HepG2 (cell line): ENCODE measurements at regions not wholly inside any gene's neighbourhood (a gene's known extent, or its start where the extent isn't known, plus 50 kb on each side); places are given as distances from the start of the nearest gene placed in this dataset.

ENCODE experiments used
- ATAC-seq: fragments of 200-7000 bp; cut with Tn5 transposase; 3 replicates; pipeline ENCODE4 v1.9.1; 2020; ENCODE audit warnings: mild to moderate bottlenecking, moderate library complexity
- BruUV-seq: library from RNA; stranded (reverse); fragments of 400-500 nt; replicated peaks from 2 replicates; lab custom pipeline; 2021; lab: Mats Ljungman, UMichigan
- CTCF ChIA-PET: fragments of 300-600 bp; formaldehyde crosslinking; extraction: SDS; loops from one replicate; lab custom pipeline; 2021; ENCODE audit warnings: low total read pairs, inconsistent platforms, low intra/inter-chr PET ratio; lab: Yijun Ruan, JAX
- POLR2A ChIA-PET: fragments of 350-600 bp; sonication (Branson Sonifier 250); formaldehyde crosslinking; loops from one replicate; lab custom pipeline; 2020; ENCODE audit warnings: antibody characterized with exemption, inconsistent platforms; lab: Yijun Ruan, JAX
- DNase-seq: peaks from one replicate; pipeline ENCODE4 v3.0.0-alpha.2; 2015; ENCODE audit warnings: low spot score
- FAIRE-seq: peaks from 3 replicates; lab custom pipeline; 2011; peaks lifted over from hg19 to GRCh38; lab: Jason Lieb, UNC
- H2AFZ ChIP-seq: one replicate; pipeline ENCODE4 v1.6.1; 2011; ENCODE audit warnings: low read length, inconsistent platforms
- H3K27ac ChIP-seq: fragments of 300-600 bp; 3 replicates; pipeline ENCODE4 v1.8.0; 2011; ENCODE audit warnings: mixed run types, mild to moderate bottlenecking, mixed read lengths, low read length, inconsistent platforms; ENCODE audit not compliant: insufficient read depth; ENCODE audit errors: extremely low read length
- H3K27me3 ChIP-seq, 2 experiments: fragments of 200-600 bp in 1 of 2; 2 replicates in 1 of 2; 3 replicates in 1 of 2; pipeline versions ENCODE4 v1.6.0 to v1.8.0; 2011; ENCODE audit warnings: low read length in 2 of 2, mild to moderate bottlenecking in 2 of 2, moderate library complexity in 2 of 2, inconsistent platforms in 1 of 2; ENCODE audit not compliant: insufficient read depth in 2 of 2, control insufficient read depth in 1 of 2
- H3K36me3 ChIP-seq, 2 experiments: fragments of 200-600 bp in 1 of 2; replicated peaks in 1 of 2; 2 replicates in 1 of 2; 3 replicates in 1 of 2; pipeline versions ENCODE4 v1.5.1 to v1.8.0; 2011; ENCODE audit warnings: low read length in 2 of 2, inconsistent platforms in 1 of 2; ENCODE audit not compliant: insufficient read depth in 2 of 2, control insufficient read depth in 1 of 2
- H3K4me1 ChIP-seq: 2 replicates; pipeline ENCODE4 v1.5.1; 2012; ENCODE audit warnings: low read length, inconsistent platforms; ENCODE audit not compliant: insufficient read depth
- H3K4me2 ChIP-seq: 2 replicates; pipeline ENCODE4 v1.6.0; 2011; ENCODE audit warnings: low read depth, low read length, inconsistent platforms
- H3K4me3 ChIP-seq, 3 experiments: fragments of 200-600 bp in 1 of 3; sonication (generic), shearing (Covaris generic) in 1 of 3; replicated peaks in 1 of 3; 2 replicates each; pipeline ENCODE4 v1.5.1; 2011 to 2016; ENCODE audit warnings: low read length in 3 of 3, inconsistent platforms in 2 of 3, low read depth in 2 of 3, mild to moderate bottlenecking in 2 of 3, control low read depth in 1 of 3, mixed read lengths in 1 of 3; ENCODE audit not compliant: insufficient read depth in 1 of 3
- H3K79me2 ChIP-seq: one replicate; pipeline ENCODE4 v1.6.1; 2011; ENCODE audit warnings: low read length, inconsistent platforms; ENCODE audit not compliant: insufficient read depth
- H3K9ac ChIP-seq: 2 replicates; pipeline ENCODE4 v1.6.0; 2011; ENCODE audit warnings: mild to moderate bottlenecking, low read depth, low read length, inconsistent platforms; ENCODE audit not compliant: insufficient read depth
- H3K9me3 ChIP-seq: 2 replicates; pipeline ENCODE4 v1.5.1; 2012; ENCODE audit warnings: mild to moderate bottlenecking, low read length
- H4K20me1 ChIP-seq: 2 replicates; pipeline ENCODE4 v1.6.0; 2011; ENCODE audit warnings: inconsistent platforms, mild to moderate bottlenecking, low read length, moderate library complexity; ENCODE audit not compliant: insufficient read depth
- KAT7 ChIP-seq: IDR thresholded peaks from 2 replicates; pipeline ENCODE4 v1.6.1; 2018; ENCODE audit warnings: borderline replicate concordance, missing compliant biosample characterization
- MAZ ChIP-seq, 2 experiments: sonication (generic) in 1 of 2; formaldehyde crosslinking in 1 of 2; IDR thresholded peaks; 2 replicates each; pipeline versions ENCODE4 v1.5.0 to v1.6.1; 2012 to 2020; ENCODE audit warnings: low read depth in 2 of 2, mild to moderate bottlenecking in 2 of 2, borderline replicate concordance in 1 of 2, improper control_type of control experiment in 1 of 2, low read length in 1 of 2, missing genetic modification reagents in 1 of 2, moderate library complexity in 1 of 2
- PRPF4 ChIP-seq: fragments of 200-400 bp; formaldehyde crosslinking; IDR thresholded peaks from 2 replicates; pipeline ENCODE4 v1.6.1; 2016; ENCODE audit warnings: low read length, low read depth; ENCODE audit not compliant: poor library complexity, severe bottlenecking
- WGBS: methylation state at CpG from one replicate; pipeline ENCODE4 v1.1.6; 2017; ENCODE audit warnings: low lambda C conversion rate; 5-methylcytosine and 5-hydroxymethylcytosine counted together
- in situ Hi-C: cut with HindIII; loops from 2 replicates; pipeline ENCODE4 v1.10.0; 2017; ENCODE audit warnings: low pct_unique_long_range_greater_than_20kb; ENCODE audit not compliant: extremely low pct_ligation_motif_present
- intact Hi-C: fragments of 100-400 bp; cut with micrococcal nuclease; formaldehyde crosslinking; loops from one replicate; pipeline ENCODE4 v1.10.0; 2022; ENCODE audit not compliant: unreplicated experiment
- TF ChIP-seq, protein P1 (sequence below): sonication (generic); formaldehyde crosslinking; IDR thresholded peaks from 2 replicates; pipeline ENCODE4 v1.8.0; 2022; ENCODE audit warnings: missing genetic modification reagents, mild to moderate bottlenecking, borderline replicate concordance
- TF ChIP-seq, protein P2 (sequence below): IDR thresholded peaks from 2 replicates; pipeline ENCODE4 v1.6.1; 2016; ENCODE audit warnings: mild to moderate bottlenecking
- TF ChIP-seq, protein P3 (sequence below): sonication (generic); formaldehyde crosslinking; IDR thresholded peaks from 2 replicates; pipeline ENCODE4 v1.4.0; 2020; ENCODE audit warnings: mild to moderate bottlenecking, missing genetic modification reagents

DNA sequence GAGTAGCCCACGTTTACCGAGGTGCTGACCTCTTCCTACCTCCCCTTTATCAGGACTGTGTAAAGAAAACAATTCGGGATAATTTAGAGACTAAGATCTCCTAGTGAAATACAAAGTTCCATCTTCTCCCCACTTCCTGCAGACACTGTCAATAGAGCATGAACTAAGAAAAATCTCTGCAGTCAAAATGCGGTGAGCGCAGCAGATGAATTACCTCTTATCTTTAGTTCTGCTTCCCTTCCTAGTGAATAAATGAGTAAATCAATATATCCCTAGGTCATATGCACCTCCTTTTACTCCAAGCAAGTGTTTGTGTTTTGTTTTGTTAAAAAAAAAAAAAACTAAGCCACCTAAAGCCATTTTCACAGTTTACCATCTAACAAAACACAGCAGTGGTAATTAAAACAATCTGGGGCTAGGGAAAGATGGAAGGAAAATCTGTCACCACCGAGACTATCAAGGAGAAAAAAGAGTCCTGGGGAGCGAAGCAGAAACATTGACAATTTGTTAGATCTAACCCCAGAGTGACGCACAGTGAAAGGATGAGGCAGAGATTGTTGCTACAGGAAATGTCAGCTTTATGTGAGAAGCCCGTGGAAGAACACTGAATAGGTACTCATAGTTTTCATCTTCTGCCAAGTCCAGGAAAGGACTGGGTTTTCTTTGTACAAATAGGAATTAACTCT is 159.4 kb upstream of the SPTLC3 start:
- H4K20me1 ChIP-seq, result no peaks in the 10 kb centered on the region
- ChIA-PET CTCF (no interaction called here), POLR2A (no interaction called here)
- in situ Hi-C loops, result no loop called here
- no peak for DNase-seq
- no peak overlapping the region for H3K27ac ChIP-seq
- H3K4me1 ChIP-seq, result no peaks in the 10 kb centered on the region
- intact Hi-C loops, result no loop called here
- BruUV-seq, result no TSS peak
- no peak for ATAC-seq
- no peak for TF ChIP-seq KAT7
- TF ChIP-seq, protein P1, sequence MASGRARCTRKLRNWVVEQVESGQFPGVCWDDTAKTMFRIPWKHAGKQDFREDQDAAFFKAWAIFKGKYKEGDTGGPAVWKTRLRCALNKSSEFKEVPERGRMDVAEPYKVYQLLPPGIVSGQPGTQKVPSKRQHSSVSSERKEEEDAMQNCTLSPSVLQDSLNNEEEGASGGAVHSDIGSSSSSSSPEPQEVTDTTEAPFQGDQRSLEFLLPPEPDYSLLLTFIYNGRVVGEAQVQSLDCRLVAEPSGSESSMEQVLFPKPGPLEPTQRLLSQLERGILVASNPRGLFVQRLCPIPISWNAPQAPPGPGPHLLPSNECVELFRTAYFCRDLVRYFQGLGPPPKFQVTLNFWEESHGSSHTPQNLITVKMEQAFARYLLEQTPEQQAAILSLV (CRISPR knock-in tag), result no peak
- TF ChIP-seq, protein P2, sequence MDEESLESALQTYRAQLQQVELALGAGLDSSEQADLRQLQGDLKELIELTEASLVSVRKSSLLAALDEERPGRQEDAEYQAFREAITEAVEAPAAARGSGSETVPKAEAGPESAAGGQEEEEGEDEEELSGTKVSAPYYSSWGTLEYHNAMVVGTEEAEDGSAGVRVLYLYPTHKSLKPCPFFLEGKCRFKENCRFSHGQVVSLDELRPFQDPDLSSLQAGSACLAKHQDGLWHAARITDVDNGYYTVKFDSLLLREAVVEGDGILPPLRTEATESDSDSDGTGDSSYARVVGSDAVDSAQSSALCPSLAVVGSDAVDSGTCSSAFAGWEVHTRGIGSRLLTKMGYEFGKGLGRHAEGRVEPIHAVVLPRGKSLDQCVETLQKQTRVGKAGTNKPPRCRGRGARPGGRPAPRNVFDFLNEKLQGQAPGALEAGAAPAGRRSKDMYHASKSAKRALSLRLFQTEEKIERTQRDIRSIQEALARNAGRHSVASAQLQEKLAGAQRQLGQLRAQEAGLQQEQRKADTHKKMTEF (CRISPR knock-in tag), result no peak
- TF ChIP-seq, protein P3, sequence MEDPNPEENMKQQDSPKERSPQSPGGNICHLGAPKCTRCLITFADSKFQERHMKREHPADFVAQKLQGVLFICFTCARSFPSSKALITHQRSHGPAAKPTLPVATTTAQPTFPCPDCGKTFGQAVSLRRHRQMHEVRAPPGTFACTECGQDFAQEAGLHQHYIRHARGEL, result no peak
- TF ChIP-seq MAZ (IDR thresholded peaks at IDR 0.05; ENCODE audit: borderline replicate concordance, low read depth, low read length), result no peak
- no peak for TF ChIP-seq MAZ (CRISPR knock-in tag; IDR thresholded peaks at IDR 0.05; ENCODE audit: low read depth)
- TF ChIP-seq PRPF4, result no peak
- no peaks in the 10 kb centered on the region for H3K79me2 ChIP-seq
- no peaks in the 10 kb centered on the region for H3K27me3 ChIP-seq
- no peak overlapping the region for H3K4me2 ChIP-seq
- no peak overlapping the region for H3K4me3 ChIP-seq
- no peak overlapping the region for H3K9ac ChIP-seq
- H3K36me3 ChIP-seq, result no peaks in the 10 kb centered on the region
- 15% methylated on average over 9 of the region's 9 CpGs for WGBS
- FAIRE-seq, result no peak
- H3K9me3 ChIP-seq, result no peaks in the 10 kb centered on the region
- no peak overlapping the region for H2AFZ ChIP-seq
